ENCODE measurements at regions not wholly inside any gene's neighbourhood (a gene's known extent, or its start where the extent isn't known, plus 50 kb on each side); places are given as distances from the start of the nearest gene placed in this dataset.

- DNase-seq = no peak
These were observed 406.2 kb downstream of the PTPRU start for GRCh38 chr1:29642519-29642918.

- no peak for DNase-seq
These were observed 405.6 kb downstream of the PTPRU start for GRCh38 chr1:29641921-29642320.

GRCh38 chr1:29640428-29640785 lies 404.1 kb downstream of the PTPRU start:
- no peak for DNase-seq

GRCh38 chr1:29639741-29640427 lies 403.6 kb downstream of the PTPRU start:
- no peak for DNase-seq

GRCh38 chr1:29639156-29639736 lies 402.9 kb downstream of the PTPRU start:
- DNase-seq = no peak

- no peak for DNase-seq
These were observed 402.0 kb downstream of the PTPRU start for GRCh38 chr1:29638281-29638680.

- DNase-seq = no peak
These were observed 400.6 kb downstream of the PTPRU start for GRCh38 chr1:29636936-29637335.

- DNase-seq = no peak
These were observed 399.4 kb downstream of the PTPRU start for GRCh38 chr1:29635501-29636263.

GRCh38 chr1:29634746-29635335 lies 398.5 kb downstream of the PTPRU start:
- no peak for DNase-seq

- DNase-seq = no peak
These were observed 398.0 kb downstream of the PTPRU start for GRCh38 chr1:29634324-29634723.

- DNase-seq = no peak
These were observed 397.4 kb downstream of the PTPRU start for GRCh38 chr1:29633771-29634170.

- no peak for DNase-seq
These were observed 396.7 kb downstream of the PTPRU start for GRCh38 chr1:29632806-29633615.

GRCh38 chr1:29631836-29632805 lies 395.8 kb downstream of the PTPRU start:
- DNase-seq = no peak

GRCh38 chr1:29631361-29631760 lies 395.0 kb downstream of the PTPRU start:
- DNase-seq = no peak

GRCh38 chr1:29630756-29631155 lies 394.4 kb downstream of the PTPRU start:
- DNase-seq = no peak

GRCh38 chr1:29629814-29630516 lies 393.6 kb downstream of the PTPRU start:
- DNase-seq = no peak

- DNase-seq = no peak
These were observed 393.1 kb downstream of the PTPRU start for GRCh38 chr1:29629401-29629800.

GRCh38 chr1:29628190-29628589 lies 391.9 kb downstream of the PTPRU start:
- no peak for DNase-seq

- no peak for DNase-seq
These were observed 390.4 kb downstream of the PTPRU start for GRCh38 chr1:29626726-29627125.

GRCh38 chr1:29626066-29626465 lies 389.7 kb downstream of the PTPRU start:
- no peak for DNase-seq

- no peak for DNase-seq
These were observed 388.7 kb downstream of the PTPRU start for GRCh38 chr1:29625084-29625420.

Data from inflammatory macrophage treated with lipopolysaccharide for 1 hour (primary cell).